Endothelial cell (in vitro differentiated cells): ENCODE measurements at regions not wholly inside any gene's neighbourhood (a gene's known extent, or its start where the extent isn't known, plus 50 kb on each side); places are given as distances from the start of the nearest gene placed in this dataset.

ENCODE experiments used
- DNase-seq: peaks from one replicate; pipeline ENCODE4 v3.0.0; 2021; ENCODE audit warnings: low spot score
- H3K27ac Mint-ChIP-seq: one replicate; pipeline ENCODE4 v1.8.0; 2021; ENCODE audit warnings: mixed read lengths, inconsistent platforms; ENCODE audit not compliant: unreplicated experiment
- H3K27me3 Mint-ChIP-seq: one replicate; pipeline ENCODE4 v1.8.0; 2021; ENCODE audit warnings: mild to moderate bottlenecking, moderate library complexity, mixed read lengths, inconsistent platforms; ENCODE audit not compliant: unreplicated experiment
- H3K36me3 Mint-ChIP-seq: one replicate; pipeline ENCODE4 v1.8.0; 2021; ENCODE audit warnings: mild to moderate bottlenecking, low read depth, mixed read lengths, inconsistent platforms; ENCODE audit not compliant: unreplicated experiment
- H3K4me1 Mint-ChIP-seq: one replicate; pipeline ENCODE4 v1.8.0; 2021; ENCODE audit warnings: mild to moderate bottlenecking, mixed read lengths, inconsistent platforms; ENCODE audit not compliant: unreplicated experiment
- H3K4me3 Mint-ChIP-seq: one replicate; pipeline ENCODE4 v1.8.0; 2021; ENCODE audit warnings: mild to moderate bottlenecking, mixed read lengths, inconsistent platforms; ENCODE audit not compliant: unreplicated experiment
- H3K9me3 Mint-ChIP-seq: one replicate; pipeline ENCODE4 v1.8.0; 2021; ENCODE audit warnings: mixed read lengths, inconsistent platforms; ENCODE audit not compliant: unreplicated experiment
- CTCF ChIP-seq: fragments of 200-600 bp; sonication (generic); IDR thresholded peaks from one replicate; pipeline ENCODE4 v1.5.0; 2021; ENCODE audit warnings: antibody characterized with exemption; ENCODE audit not compliant: unreplicated experiment

GRCh38 chr3:177826253-177826652 is 629.0 kb upstream of the TBL1XR1 start:
- H3K27ac Mint-ChIP-seq, result no peak overlapping the region
- no peaks in the 10 kb centered on the region for H3K4me1 Mint-ChIP-seq
- DNase-seq, result no peak
- TF ChIP-seq CTCF, result no peak
- H3K9me3 Mint-ChIP-seq, result no peaks in the 10 kb centered on the region
- H3K36me3 Mint-ChIP-seq, result no peaks in the 10 kb centered on the region
- H3K27me3 Mint-ChIP-seq, result peaks cover 2% of the 10 kb centered on the region
- no peak overlapping the region for H3K4me3 Mint-ChIP-seq

- Mint-ChIP-seq H3K36me3 (no peaks in the 10 kb centered on the region), H3K27ac (no peak overlapping the region), H3K4me3 (no peak overlapping the region), H3K4me1 (no peaks in the 10 kb centered on the region), H3K27me3 (peaks cover 2% of the 10 kb centered on the region), H3K9me3 (no peaks in the 10 kb centered on the region)
- DNase-seq, result no peak
- no peak for TF ChIP-seq CTCF
Observed at GRCh38 chr3:177827511-177828207, 630.4 kb upstream of the TBL1XR1 start.

- Mint-ChIP-seq H3K27me3 (peaks cover 2% of the 10 kb centered on the region), H3K27ac (no peak overlapping the region), H3K36me3 (no peaks in the 10 kb centered on the region), H3K9me3 (no peaks in the 10 kb centered on the region), H3K4me1 (no peaks in the 10 kb centered on the region), H3K4me3 (no peak overlapping the region)
- no peak for DNase-seq
- no peak for TF ChIP-seq CTCF
Observed at GRCh38 chr3:177828208-177828565, 630.9 kb upstream of the TBL1XR1 start.

- Mint-ChIP-seq H3K27me3 (peaks cover 2% of the 10 kb centered on the region), H3K27ac (no peak overlapping the region), H3K4me3 (no peak overlapping the region), H3K4me1 (no peaks in the 10 kb centered on the region), H3K36me3 (no peaks in the 10 kb centered on the region), H3K9me3 (no peaks in the 10 kb centered on the region)
- DNase-seq, result no peak
- TF ChIP-seq CTCF, result no peak
Observed at GRCh38 chr3:177830411-177830849, 633.1 kb upstream of the TBL1XR1 start.

DNA sequence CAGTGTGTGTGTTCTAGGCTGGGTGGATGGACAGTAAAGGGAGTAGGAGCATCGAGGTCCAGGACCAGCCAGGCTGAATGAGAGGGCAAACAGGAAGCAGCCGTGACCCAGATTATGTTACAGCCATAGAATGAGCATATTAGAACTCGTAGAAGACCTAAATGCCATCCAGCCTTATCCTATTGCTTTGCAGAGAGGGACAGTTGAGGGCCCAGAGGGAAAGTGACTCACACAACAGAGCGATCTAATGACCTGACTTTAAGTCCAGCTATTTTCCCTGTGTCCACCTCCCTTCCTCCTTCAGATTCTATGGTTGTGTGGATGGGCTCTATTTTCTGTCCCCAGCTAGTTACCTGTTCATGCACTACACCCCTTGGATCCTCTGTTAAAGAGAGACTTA is 634.1 kb upstream of the TBL1XR1 start:
- Mint-ChIP-seq H3K27ac (no peak overlapping the region), H3K9me3 (no peaks in the 10 kb centered on the region), H3K36me3 (no peaks in the 10 kb centered on the region), H3K4me1 (no peaks in the 10 kb centered on the region), H3K4me3 (no peak overlapping the region), H3K27me3 (peaks cover 2% of the 10 kb centered on the region)
- TF ChIP-seq CTCF, result no peak
- no peak for DNase-seq
